Endothelial cell of umbilical vein (primary cell): ENCODE measurements at regions not wholly inside any gene's neighbourhood (a gene's known extent, or its start where the extent isn't known, plus 50 kb on each side); places are given as distances from the start of the nearest gene placed in this dataset.

Experiments used
- CTCF ChIP-seq, 2 donors: IDR thresholded peaks; 1 replicate in 1 of 2; 2 replicates in 1 of 2; pipeline ENCODE4 v1.5.1; 2011; ENCODE audit warnings: low read length in 2 of 2, mild to moderate bottlenecking in 2 of 2, moderate library complexity in 2 of 2, control low read depth in 1 of 2, inconsistent platforms in 1 of 2, low read depth in 1 of 2; ENCODE audit not compliant: insufficient read depth in 1 of 2; ENCODE audit errors: extremely low read depth in 1 of 2
- EZH2 ChIP-seq: IDR thresholded peaks from 2 replicates; pipeline ENCODE4 v1.6.1; 2012; ENCODE audit warnings: borderline replicate concordance, low read depth, mild to moderate bottlenecking, moderate library complexity, low read length, inconsistent platforms; ENCODE audit not compliant: severe bottlenecking
- GATA2 ChIP-seq: IDR thresholded peaks from 2 replicates; pipeline ENCODE4 v1.7.0; 2011; ENCODE audit warnings: low read depth, mild to moderate bottlenecking, moderate library complexity, mixed read lengths, low read length; ENCODE audit not compliant: insufficient read length, insufficient read depth
- MAX ChIP-seq: IDR thresholded peaks from 2 replicates; pipeline ENCODE4 v1.6.1; 2011; ENCODE audit not compliant: insufficient read depth, insufficient read length
- POLR2A ChIP-seq: IDR thresholded peaks from 2 replicates; pipeline ENCODE4 v1.6.1; 2012; ENCODE audit warnings: low read depth, mild to moderate bottlenecking, control low read depth, low read length
- POLR2AphosphoS5 ChIP-seq: IDR thresholded peaks from 2 replicates; pipeline ENCODE4 v1.6.1; 2012; ENCODE audit warnings: low read depth, mild to moderate bottlenecking, control low read depth, low read length, moderate library complexity; ENCODE audit not compliant: insufficient read depth

- TF ChIP-seq CTCF (IDR thresholded peaks at IDR 0.05; ENCODE audit: extremely low read depth in 1 of 2, insufficient read depth in 1 of 2, low read depth in 1 of 2, low read length in 2 of 2) (no peak), POLR2AphosphoS5 (no peak), MAX (no peak), POLR2A (no peak), GATA2 (no peak), EZH2 (no peak)
Observed at GRCh38 chr1:218771931-218772330, 401.7 kb upstream of the LYPLAL1 start.
